HEK293T (cell line): ENCODE measurements at regions not wholly inside any gene's neighbourhood (a gene's known extent, or its start where the extent isn't known, plus 50 kb on each side); places are given as distances from the start of the nearest gene placed in this dataset.

ENCODE experiments used
- ARNT ChIP-seq: fragments of 450-650 bp; IDR thresholded peaks from 2 replicates; pipeline ENCODE4 v1.6.1; 2017; ENCODE audit warnings: mild to moderate bottlenecking
- BHLHE40 ChIP-seq: fragments of 450-650 bp; IDR thresholded peaks from 2 replicates; pipeline ENCODE4 v1.6.1; 2016; ENCODE audit warnings: mild to moderate bottlenecking, moderate library complexity, borderline replicate concordance
- CTBP1 ChIP-seq: fragments of 450-650 bp; IDR thresholded peaks from 2 replicates; pipeline ENCODE4 v1.6.1; 2016; ENCODE audit warnings: borderline replicate concordance
- ELF4 ChIP-seq: fragments of 450-650 bp; IDR thresholded peaks from 2 replicates; pipeline ENCODE4 v1.6.1; 2017; ENCODE audit warnings: antibody characterized with exemption
- FOXK2 ChIP-seq: fragments of 450-650 bp; IDR thresholded peaks from 2 replicates; pipeline ENCODE4 v1.6.1; 2016; ENCODE audit warnings: mild to moderate bottlenecking
- FOXM1 ChIP-seq: fragments of 450-650 bp; IDR thresholded peaks from 2 replicates; pipeline ENCODE4 v1.6.1; 2017; ENCODE audit warnings: mild to moderate bottlenecking, borderline replicate concordance
- SP1 ChIP-seq: fragments of 450-650 bp; IDR thresholded peaks from 2 replicates; pipeline ENCODE4 v1.6.1; 2017
- SUZ12 ChIP-seq: fragments of 450-650 bp; IDR thresholded peaks from 2 replicates; pipeline ENCODE4 v1.6.1; 2016; ENCODE audit warnings: mild to moderate bottlenecking
- TARDBP ChIP-seq: fragments of 450-650 bp; IDR thresholded peaks from 2 replicates; pipeline ENCODE4 v1.6.1; 2016
- TF ChIP-seq, protein P1 (sequence below): fragments of 450-650 bp; IDR thresholded peaks from 2 replicates; pipeline ENCODE4 v1.6.1; 2016

DNA sequence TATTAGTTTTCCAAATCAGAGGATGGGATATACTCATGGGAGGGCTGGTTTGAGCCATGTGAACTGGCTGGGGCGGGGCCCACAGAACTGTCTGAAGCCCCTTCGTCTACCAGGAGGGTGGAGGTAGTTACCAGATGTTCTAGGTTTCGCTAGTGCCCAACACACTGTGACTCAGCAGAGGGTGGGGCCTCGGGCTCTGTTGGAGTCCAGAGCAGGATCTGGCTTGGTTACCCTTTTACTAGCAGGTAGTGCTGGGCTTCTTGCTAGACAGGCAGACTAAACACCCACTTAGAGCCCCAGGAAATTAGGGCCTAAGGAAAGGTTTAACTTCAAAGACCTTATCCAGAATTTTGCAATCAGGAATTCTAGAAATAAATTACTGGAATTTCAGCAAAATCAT is 56.2 kb upstream of the CHRDL1 start:
- TF ChIP-seq FOXM1 (no peak), TARDBP (no peak), ELF4 (no peak), ARNT (no peak), SP1 (no peak), BHLHE40 (no peak), CTBP1 (no peak), SUZ12 (no peak), FOXK2 (no peak)
- TF ChIP-seq, protein P1, sequence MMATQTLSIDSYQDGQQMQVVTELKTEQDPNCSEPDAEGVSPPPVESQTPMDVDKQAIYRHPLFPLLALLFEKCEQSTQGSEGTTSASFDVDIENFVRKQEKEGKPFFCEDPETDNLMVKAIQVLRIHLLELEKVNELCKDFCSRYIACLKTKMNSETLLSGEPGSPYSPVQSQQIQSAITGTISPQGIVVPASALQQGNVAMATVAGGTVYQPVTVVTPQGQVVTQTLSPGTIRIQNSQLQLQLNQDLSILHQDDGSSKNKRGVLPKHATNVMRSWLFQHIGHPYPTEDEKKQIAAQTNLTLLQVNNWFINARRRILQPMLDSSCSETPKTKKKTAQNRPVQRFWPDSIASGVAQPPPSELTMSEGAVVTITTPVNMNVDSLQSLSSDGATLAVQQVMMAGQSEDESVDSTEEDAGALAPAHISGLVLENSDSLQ = no peak
